ENCODE measurements at regions not wholly inside any gene's neighbourhood (a gene's known extent, or its start where the extent isn't known, plus 50 kb on each side); places are given as distances from the start of the nearest gene placed in this dataset.

DNA sequence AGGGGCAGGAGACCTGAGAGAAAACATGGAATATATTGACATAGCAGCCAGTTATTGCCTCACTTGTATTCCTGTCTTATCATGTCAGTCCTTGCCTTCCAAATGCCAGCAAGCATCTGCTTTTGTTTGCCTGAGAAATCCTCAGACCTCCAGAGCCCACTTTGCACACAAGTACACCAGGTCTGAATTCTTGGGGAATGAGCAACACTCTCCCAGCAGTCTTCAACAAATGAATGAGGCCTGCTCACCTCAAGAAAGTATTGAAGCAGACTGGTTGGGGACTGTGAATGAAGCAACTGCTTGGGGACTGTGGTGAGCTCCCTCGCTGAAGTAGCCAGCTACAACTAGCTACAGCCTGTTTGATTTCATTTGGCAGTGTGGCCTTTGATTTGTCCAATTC is 172.8 kb upstream of the SPTLC3 start:
- Histone ChIP-seq H3K4me2 (ENCODE audit: control insufficient read depth, extremely low read depth, insufficient read depth, low read depth, low read length) (no peak overlapping the region), H3K9ac (ENCODE audit: control insufficient read depth, extremely low read depth, insufficient read depth, low read length) (no peak overlapping the region), H3K4me1 (ENCODE audit: control insufficient read depth, extremely low read depth, insufficient read depth, low read length) (no peaks in the 10 kb centered on the region), H2AFZ (ENCODE audit: control insufficient read depth, low read length) (no peak overlapping the region), H4K20me1 (ENCODE audit: control insufficient read depth, extremely low read depth, insufficient read depth, low read length) (no peaks in the 10 kb centered on the region), H3K27ac (ENCODE audit: control insufficient read depth, insufficient read depth, low read length) (no peak overlapping the region), H3K9me3 (ENCODE audit: control insufficient read depth, low read depth, low read length) (no peaks in the 10 kb centered on the region), H3K4me3 (ENCODE audit: control insufficient read depth in 2 of 3, extremely low read depth in 1 of 3, insufficient read depth in 2 of 3, low read depth in 1 of 3, low read length in 3 of 3) (no peak overlapping the region), H3K27me3 (ENCODE audit: control insufficient read depth, extremely low read depth, insufficient read depth, low read length) (no peaks in the 10 kb centered on the region), H3K36me3 (ENCODE audit: control insufficient read depth in 2 of 2, extremely low read depth in 1 of 2, insufficient read depth in 2 of 2, low read length in 2 of 2) (no peaks in the 10 kb centered on the region), H3K79me2 (ENCODE audit: control insufficient read depth, insufficient read depth, low read length) (no peaks in the 10 kb centered on the region), H3K9me1 (ENCODE audit: control insufficient read depth, extremely low read depth, insufficient read depth, low read length) (no peaks in the 10 kb centered on the region)
- dilution Hi-C loops (cut with MboI; ENCODE audit: extremely low pct_ligation_motif_present, low sequenced_read_pairs): no loop called here
- TF ChIP-seq, protein P1, sequence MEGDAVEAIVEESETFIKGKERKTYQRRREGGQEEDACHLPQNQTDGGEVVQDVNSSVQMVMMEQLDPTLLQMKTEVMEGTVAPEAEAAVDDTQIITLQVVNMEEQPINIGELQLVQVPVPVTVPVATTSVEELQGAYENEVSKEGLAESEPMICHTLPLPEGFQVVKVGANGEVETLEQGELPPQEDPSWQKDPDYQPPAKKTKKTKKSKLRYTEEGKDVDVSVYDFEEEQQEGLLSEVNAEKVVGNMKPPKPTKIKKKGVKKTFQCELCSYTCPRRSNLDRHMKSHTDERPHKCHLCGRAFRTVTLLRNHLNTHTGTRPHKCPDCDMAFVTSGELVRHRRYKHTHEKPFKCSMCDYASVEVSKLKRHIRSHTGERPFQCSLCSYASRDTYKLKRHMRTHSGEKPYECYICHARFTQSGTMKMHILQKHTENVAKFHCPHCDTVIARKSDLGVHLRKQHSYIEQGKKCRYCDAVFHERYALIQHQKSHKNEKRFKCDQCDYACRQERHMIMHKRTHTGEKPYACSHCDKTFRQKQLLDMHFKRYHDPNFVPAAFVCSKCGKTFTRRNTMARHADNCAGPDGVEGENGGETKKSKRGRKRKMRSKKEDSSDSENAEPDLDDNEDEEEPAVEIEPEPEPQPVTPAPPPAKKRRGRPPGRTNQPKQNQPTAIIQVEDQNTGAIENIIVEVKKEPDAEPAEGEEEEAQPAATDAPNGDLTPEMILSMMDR (optimal IDR thresholded peaks at IDR 0.05 in 1 of 3, IDR thresholded peaks at IDR 0.05 in 1 of 3, conservative IDR thresholded peaks at IDR 0.05 in 1 of 3; ENCODE audit: extremely low read depth in 1 of 3, insufficient read depth in 2 of 3, low read length in 3 of 3): no peak
- TF ChIP-seq EZH2 (IDR thresholded peaks at IDR 0.05; ENCODE audit: low read length): no peak
- FAIRE-seq (no peak), DNase-seq (ENCODE audit: low read depth, low spot score) (no peak)

DNA sequence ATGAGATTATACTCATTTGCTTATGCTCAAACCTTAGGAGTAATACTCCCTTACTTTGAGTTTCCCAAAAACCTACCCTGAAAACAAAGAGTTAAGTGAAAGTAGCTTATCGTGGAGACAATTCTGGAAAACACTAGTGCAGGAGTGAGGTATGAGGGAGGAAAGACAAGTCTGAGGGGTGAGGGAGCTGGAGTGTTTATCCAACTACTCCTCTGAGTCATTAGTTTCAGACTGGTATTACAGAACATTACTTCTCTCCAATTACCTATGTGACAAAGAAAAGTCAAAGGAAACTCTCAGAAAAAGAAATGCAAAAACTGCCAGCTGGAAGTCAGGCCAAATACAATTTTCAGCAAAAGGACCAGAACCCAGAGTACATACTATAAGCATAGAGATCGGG is 171.1 kb upstream of the SPTLC3 start:
- TF ChIP-seq EZH2 (IDR thresholded peaks at IDR 0.05; ENCODE audit: low read length): no peak
- TF ChIP-seq, protein P1 (optimal IDR thresholded peaks at IDR 0.05 in 1 of 3, IDR thresholded peaks at IDR 0.05 in 1 of 3, conservative IDR thresholded peaks at IDR 0.05 in 1 of 3; ENCODE audit: extremely low read depth in 1 of 3, insufficient read depth in 2 of 3, low read length in 3 of 3): no peak
- Histone ChIP-seq H3K79me2 (ENCODE audit: control insufficient read depth, insufficient read depth, low read length) (no peaks in the 10 kb centered on the region), H3K4me2 (ENCODE audit: control insufficient read depth, extremely low read depth, insufficient read depth, low read depth, low read length) (no peak overlapping the region), H3K9me1 (ENCODE audit: control insufficient read depth, extremely low read depth, insufficient read depth, low read length) (no peaks in the 10 kb centered on the region), H3K9ac (ENCODE audit: control insufficient read depth, extremely low read depth, insufficient read depth, low read length) (no peak overlapping the region), H3K4me1 (ENCODE audit: control insufficient read depth, extremely low read depth, insufficient read depth, low read length) (no peaks in the 10 kb centered on the region), H3K9me3 (ENCODE audit: control insufficient read depth, low read depth, low read length) (no peaks in the 10 kb centered on the region), H2AFZ (ENCODE audit: control insufficient read depth, low read length) (no peak overlapping the region), H3K27ac (ENCODE audit: control insufficient read depth, insufficient read depth, low read length) (no peak overlapping the region), H3K36me3 (ENCODE audit: control insufficient read depth in 2 of 2, extremely low read depth in 1 of 2, insufficient read depth in 2 of 2, low read length in 2 of 2) (no peaks in the 10 kb centered on the region), H4K20me1 (ENCODE audit: control insufficient read depth, extremely low read depth, insufficient read depth, low read length) (no peaks in the 10 kb centered on the region), H3K27me3 (ENCODE audit: control insufficient read depth, extremely low read depth, insufficient read depth, low read length) (no peaks in the 10 kb centered on the region), H3K4me3 (ENCODE audit: control insufficient read depth in 2 of 3, extremely low read depth in 1 of 3, insufficient read depth in 2 of 3, low read depth in 1 of 3, low read length in 3 of 3) (no peak overlapping the region)
- dilution Hi-C loops (cut with MboI; ENCODE audit: extremely low pct_ligation_motif_present, low sequenced_read_pairs): no loop called here
- DNase-seq (ENCODE audit: low read depth, low spot score): no peak
- FAIRE-seq: no peak
